Stimulated activated CD8-positive, alpha-beta memory T cell treated with anti-CD3 and anti-CD28 coated beads, Interleukin-12 subunit alpha, Interleukin-12 subunit beta, amount 100 ng/mL, for 24 hours (primary cell): ENCODE measurements at regions not wholly inside any gene's neighbourhood (a gene's known extent, or its start where the extent isn't known, plus 50 kb on each side); places are given as distances from the start of the nearest gene placed in this dataset.
"Not testable (repeated sequence)": the region's sequence is repeated elsewhere in the genome, so short reads cannot be mapped to it uniquely, and the experiment has no call there.

Source experiments
- DNase-seq: peaks from one replicate; pipeline ENCODE4 v3.0.0-alpha.2; 2020; ENCODE audit errors: extremely low read depth

- no peak for DNase-seq
Measured at GRCh38 chr4:154164931-154165839, 326.4 kb downstream of the DCHS2 start.

DNA sequence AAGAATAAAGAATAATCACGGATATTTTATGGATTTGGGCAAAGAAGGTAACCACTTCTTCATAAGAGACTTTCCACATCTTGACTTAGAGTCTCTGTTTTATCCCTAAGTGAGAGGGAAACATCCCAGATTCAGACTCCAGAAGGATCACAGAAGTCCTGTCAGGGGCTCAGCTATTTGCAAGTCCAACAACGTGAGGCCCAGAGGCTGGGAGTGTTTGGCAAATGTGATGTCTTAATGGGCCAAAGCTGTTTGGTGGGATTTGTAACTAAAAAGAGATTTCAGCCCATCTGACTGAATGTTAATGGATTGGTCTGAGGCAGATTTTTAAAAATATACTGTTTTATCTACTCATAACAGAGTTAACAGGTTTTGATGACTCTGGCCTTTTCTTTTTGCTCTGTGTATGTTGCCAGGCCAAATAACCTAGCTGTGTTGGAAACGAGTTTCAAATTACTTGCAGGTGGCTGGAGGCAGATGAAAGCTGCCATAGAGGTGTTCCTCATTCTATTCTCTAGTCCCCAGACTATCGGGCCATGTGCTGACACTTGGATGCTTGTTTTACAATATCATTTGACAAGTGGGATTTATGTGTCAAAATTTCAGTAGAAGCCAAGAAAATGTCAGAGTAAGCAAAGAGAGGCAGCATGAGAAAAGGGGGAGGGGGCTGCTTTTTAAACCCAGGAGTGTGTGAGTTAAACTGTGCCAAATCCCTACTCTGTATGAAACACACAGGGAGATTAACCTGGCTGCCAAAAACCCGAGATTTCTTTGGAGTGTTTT lies 330.9 kb downstream of the DCHS2 start:
- DNase-seq, result no peak

DNA sequence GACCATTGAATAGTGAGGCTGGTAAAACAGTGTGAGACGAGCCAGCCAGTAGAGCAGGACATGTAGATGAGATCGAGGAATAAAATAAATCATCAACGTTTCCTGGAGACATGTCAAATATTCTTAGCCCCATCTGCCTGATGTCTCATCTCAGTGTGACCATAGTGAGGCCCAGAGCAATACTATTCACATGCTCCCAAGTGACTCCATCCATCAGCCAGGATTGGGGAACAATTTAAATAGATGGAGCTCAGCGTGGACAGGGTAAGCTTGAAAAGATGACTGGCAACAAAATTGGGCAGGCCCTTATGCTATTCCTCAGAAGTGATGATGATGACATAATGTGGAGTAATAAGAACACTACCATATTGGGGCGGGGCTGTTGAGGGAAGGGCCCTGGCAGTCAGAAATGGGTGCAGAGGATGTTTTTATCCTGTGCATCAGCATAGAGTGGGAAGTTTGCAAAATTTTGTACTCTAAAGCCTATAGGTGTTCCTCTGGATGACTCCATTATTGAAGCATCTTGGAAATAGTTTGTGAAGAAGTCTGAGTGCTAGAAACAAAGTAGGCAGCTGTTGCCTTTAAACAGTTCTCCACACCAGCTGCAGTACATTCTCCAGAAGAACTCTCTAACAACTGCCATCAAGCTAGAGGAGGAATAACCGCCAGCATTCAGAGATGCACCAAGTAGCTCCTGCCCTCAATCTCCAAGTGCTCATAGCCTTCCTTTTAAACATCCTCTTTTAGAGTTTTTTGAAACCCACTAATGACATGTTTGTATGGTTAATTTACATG lies 333.0 kb downstream of the DCHS2 start:
- DNase-seq, result no peak

GRCh38 chr4:154152546-154152945 lies 339.1 kb downstream of the DCHS2 start:
- no peak for DNase-seq

GRCh38 chr4:154149236-154149635 lies 342.4 kb downstream of the DCHS2 start:
- DNase-seq, result not testable (repeated sequence)

DNA sequence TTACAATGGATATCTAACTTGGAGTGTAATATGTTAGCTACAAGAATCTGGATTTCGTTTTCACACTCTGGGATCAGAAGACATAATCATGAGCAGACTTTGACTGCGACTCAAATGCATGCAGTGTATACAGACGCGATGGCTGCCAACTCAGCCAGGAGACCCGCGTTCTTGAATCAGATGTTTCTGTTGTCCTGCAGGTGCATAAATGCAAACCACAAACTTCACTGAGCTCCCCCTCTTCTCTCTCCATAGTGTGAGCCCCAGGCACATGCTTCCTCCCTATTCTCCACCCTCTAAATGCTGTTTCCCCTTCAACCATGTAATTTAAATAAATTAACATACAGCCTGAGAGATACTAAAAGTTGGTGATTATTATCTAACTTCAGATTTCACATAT lies 347.9 kb downstream of the DCHS2 start:
- DNase-seq, result no peak

DNA sequence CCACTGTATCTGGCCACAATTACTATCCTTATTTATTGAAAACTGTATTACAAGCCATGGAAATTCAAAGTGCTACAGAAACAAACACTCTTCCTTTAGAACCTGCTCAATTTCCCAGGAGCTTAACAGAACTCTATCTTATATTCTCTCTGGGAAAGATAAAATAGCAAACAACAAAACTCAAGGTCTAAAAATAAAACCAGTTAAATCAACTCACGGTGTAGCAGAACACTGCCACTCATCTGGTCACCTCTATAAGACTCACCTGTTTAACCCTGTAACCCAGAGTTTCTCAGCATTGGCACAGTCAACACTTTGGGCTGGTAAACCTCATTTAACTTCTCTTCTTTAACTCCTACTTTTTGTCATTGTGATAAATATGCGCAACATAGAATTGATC lies 348.9 kb downstream of the DCHS2 start:
- DNase-seq, result no peak

DNA sequence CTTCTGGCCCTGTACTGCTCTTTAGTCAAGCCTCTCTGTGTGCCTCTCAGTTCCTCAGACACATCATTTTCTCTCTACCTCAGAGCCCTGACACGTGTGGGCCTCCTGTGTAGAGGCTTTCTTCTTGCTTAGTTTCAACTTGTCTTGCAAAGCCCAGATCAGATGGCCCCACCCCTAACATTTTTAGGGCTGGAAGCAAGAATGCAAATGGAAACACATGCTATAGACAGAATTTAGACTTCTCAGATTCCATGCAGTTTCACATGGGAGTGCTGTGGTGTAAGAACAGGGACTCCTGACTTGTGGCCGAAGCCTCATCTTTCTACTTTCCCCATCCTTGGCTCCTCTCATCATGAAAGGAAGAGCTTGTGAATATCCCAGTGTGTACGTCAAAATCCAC lies 350.7 kb downstream of the DCHS2 start:
- no peak for DNase-seq

DNA sequence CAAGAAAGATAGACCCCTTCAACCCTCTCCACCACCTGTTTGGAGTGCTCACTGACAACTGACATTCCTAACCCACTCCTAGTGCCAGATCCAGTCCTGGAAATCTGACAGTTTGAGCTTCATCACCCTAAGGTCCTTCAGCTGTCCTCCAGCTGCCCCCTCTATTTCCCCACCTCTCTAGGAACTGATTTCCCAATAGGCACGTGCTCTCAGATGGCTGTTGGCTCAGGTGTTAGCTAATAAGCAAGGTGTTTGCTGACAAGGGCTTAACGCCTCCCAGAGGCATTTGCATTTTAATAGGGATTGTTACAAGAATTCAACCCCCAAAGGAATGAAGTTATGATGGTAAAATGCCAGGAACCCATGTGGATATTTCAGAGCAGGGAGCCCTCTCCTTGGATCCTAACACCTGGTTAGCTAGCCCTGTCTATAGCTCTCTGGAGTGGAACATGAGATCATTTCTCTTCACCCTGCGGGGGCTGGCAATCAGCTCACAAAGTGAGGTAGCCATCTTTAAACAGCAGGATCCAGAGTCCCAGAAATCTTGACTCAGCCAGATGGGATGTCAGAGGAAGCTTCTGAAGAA lies 348.5 kb upstream of the SFRP2 start:
- no peak for DNase-seq

GRCh38 chr4:154135576-154135975 lies 346.7 kb upstream of the SFRP2 start:
- no peak for DNase-seq

DNA sequence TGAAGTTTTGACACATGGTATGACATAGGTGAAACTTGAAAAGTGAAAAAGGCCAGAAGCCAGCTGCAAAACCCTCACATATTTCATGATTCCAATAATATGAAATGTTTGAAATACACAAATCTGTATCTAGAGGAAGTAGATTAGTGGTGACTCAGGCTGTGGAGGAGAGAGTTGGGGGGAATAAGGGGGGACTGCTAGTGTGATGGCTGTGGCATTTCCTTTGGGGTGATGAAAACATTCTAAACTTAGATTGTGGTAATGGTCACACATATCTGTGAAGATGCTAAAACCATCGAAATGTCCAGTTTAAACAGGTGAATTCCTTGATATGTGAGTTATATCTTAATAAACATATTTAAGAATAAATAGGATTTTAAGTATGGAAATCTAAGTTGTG lies 343.5 kb upstream of the SFRP2 start:
- DNase-seq, result no peak

- no peak for DNase-seq
Measured at GRCh38 chr4:154126276-154126675, 337.4 kb upstream of the SFRP2 start.

GRCh38 chr4:154125340-154125739 lies 336.5 kb upstream of the SFRP2 start:
- no peak for DNase-seq

GRCh38 chr4:154124539-154125255 lies 335.8 kb upstream of the SFRP2 start:
- DNase-seq, result no peak

GRCh38 chr4:154123897-154124296 lies 335.0 kb upstream of the SFRP2 start:
- DNase-seq, result no peak

DNA sequence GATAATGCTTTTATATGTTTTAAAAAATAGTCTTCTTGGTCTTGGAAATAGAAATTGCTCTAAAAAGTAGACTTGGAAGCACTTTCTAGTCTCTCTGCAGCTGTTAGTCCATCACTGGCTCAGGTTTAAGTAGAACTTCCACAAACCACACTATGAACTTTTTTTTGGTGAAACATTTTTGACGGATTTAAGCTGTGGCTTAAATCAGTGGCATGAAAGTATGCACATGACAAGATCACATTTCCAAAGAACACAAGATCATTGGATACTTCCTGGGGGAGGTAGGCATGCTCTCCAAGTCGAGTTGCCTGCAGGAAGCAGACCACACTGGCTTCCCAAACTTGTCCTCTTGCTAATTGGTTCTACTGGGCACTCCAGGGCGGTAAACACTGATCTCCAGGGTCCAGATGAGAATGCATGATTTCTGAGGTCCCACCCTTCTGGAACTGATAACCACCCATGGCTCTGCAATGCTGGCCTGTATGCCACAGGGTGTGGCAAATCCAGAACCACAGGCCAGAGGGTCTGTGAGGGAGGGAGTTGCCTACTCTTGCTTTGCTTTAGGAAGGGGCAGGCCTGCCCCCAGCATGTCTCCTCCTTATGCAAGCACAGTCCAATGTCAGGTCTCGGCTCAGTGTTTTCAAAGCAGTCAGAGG lies 331.9 kb upstream of the SFRP2 start:
- no peak for DNase-seq

DNA sequence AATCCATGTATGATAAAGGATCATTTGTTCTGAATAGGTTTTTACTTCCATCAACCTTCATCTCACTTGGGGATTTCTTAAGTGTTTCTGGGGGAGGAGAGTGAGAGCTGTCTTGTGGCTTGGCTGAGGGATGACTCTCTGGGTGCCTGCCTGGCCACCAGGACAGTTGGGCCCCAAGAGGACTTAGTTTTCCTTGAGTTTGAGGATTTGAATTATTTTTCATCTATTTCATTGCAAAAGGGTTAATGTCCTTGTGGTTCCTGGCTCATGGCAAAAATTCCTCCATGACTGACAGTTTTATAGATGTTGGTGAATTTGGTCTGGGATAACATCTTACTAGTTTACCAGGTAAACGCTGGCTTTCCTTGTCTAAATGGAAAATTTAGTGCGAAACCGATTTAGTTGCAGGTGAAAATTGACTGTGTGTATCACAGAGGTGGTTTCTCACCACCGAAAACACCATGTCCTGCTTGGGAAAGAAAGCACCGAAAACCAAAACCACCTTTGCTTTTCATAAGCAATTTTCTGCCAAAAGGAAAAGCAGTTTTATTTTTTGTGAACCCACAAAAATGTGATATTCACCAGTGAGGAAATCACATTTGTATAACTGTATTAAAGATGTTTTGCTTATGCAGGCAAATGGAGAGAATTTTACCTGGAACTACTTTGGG lies 331.3 kb upstream of the SFRP2 start:
- DNase-seq, result no peak

GRCh38 chr4:154119317-154119716 lies 330.4 kb upstream of the SFRP2 start:
- DNase-seq, result no peak

GRCh38 chr4:154117726-154118125 lies 328.8 kb upstream of the SFRP2 start:
- DNase-seq, result not testable (repeated sequence)

GRCh38 chr4:154107337-154107736 lies 318.5 kb upstream of the SFRP2 start:
- no peak for DNase-seq
